ENCODE measurements at regions not wholly inside any gene's neighbourhood (a gene's known extent, or its start where the extent isn't known, plus 50 kb on each side); places are given as distances from the start of the nearest gene placed in this dataset.

GRCh38 chr5:4684946-4685345 lies 455.2 kb upstream of the ADAMTS16 start:
- Mint-ChIP-seq H3K36me3 (ENCODE audit: low read depth) (no peaks in the 10 kb centered on the region), H3K27me3 (no peaks in the 10 kb centered on the region), H3K9me3 (peaks cover 2% of the 10 kb centered on the region), H3K4me3 (no peak overlapping the region), H3K27ac (no peak overlapping the region), H3K4me1 (no peaks in the 10 kb centered on the region)
- POLR2A ChIA-PET = no interaction called here
- CTCF ChIA-PET = no interaction called here
- DNase-seq = no peak

GRCh38 chr5:4698596-4698995 lies 441.5 kb upstream of the ADAMTS16 start:
- H3K36me3 Mint-ChIP-seq (ENCODE audit: low read depth) = no peaks in the 10 kb centered on the region
- peaks cover 2% of the 10 kb centered on the region for H3K9me3 Mint-ChIP-seq
- ChIA-PET POLR2A (no interaction called here), CTCF (no interaction called here)
- H3K4me1 Mint-ChIP-seq = no peaks in the 10 kb centered on the region
- H3K4me3 Mint-ChIP-seq = no peak overlapping the region
- H3K27ac Mint-ChIP-seq = no peak overlapping the region
- no peak for DNase-seq
- H3K27me3 Mint-ChIP-seq = no peaks in the 10 kb centered on the region

- no peak for DNase-seq
- Mint-ChIP-seq H3K9me3 (peaks cover 2% of the 10 kb centered on the region), H3K27me3 (no peaks in the 10 kb centered on the region), H3K27ac (no peak overlapping the region), H3K36me3 (ENCODE audit: low read depth) (no peaks in the 10 kb centered on the region), H3K4me3 (no peak overlapping the region), H3K4me1 (no peaks in the 10 kb centered on the region)
- ChIA-PET CTCF (no interaction called here), POLR2A (no interaction called here)
These were observed 440.5 kb upstream of the ADAMTS16 start for GRCh38 chr5:4699592-4699991.

- Mint-ChIP-seq H3K9me3 (peaks cover 2% of the 10 kb centered on the region), H3K36me3 (ENCODE audit: low read depth) (no peaks in the 10 kb centered on the region), H3K4me1 (no peaks in the 10 kb centered on the region), H3K4me3 (no peak overlapping the region), H3K27me3 (no peaks in the 10 kb centered on the region), H3K27ac (no peak overlapping the region)
- DNase-seq = no peak
- ChIA-PET POLR2A (no interaction called here), CTCF (interaction anchor here (0.6 kb wide), 1 partner anchor 116 kb away, joined by 3 read pairs; no protein-coding TSS in a partner anchor)
These were observed 440.1 kb upstream of the ADAMTS16 start for GRCh38 chr5:4700069-4700468.

GRCh38 chr5:4700871-4701270 lies 439.3 kb upstream of the ADAMTS16 start:
- no peak for DNase-seq
- Mint-ChIP-seq H3K27me3 (no peaks in the 10 kb centered on the region), H3K27ac (no peak overlapping the region), H3K4me1 (no peaks in the 10 kb centered on the region), H3K9me3 (no peaks in the 10 kb centered on the region), H3K36me3 (ENCODE audit: low read depth) (no peaks in the 10 kb centered on the region), H3K4me3 (no peak overlapping the region)
- ChIA-PET CTCF (no interaction called here), POLR2A (no interaction called here)

GRCh38 chr5:4703931-4704458 lies 436.1 kb upstream of the ADAMTS16 start:
- H3K9me3 Mint-ChIP-seq = no peaks in the 10 kb centered on the region
- H3K4me1 Mint-ChIP-seq = no peaks in the 10 kb centered on the region
- no peaks in the 10 kb centered on the region for H3K27me3 Mint-ChIP-seq
- no peak for DNase-seq
- ChIA-PET POLR2A (no interaction called here), CTCF (no interaction called here)
- H3K27ac Mint-ChIP-seq = no peak overlapping the region
- H3K4me3 Mint-ChIP-seq = no peak overlapping the region
- no peaks in the 10 kb centered on the region for H3K36me3 Mint-ChIP-seq (ENCODE audit: low read depth)

GRCh38 chr5:4704951-4705350 lies 435.2 kb upstream of the ADAMTS16 start:
- H3K27ac Mint-ChIP-seq = no peak overlapping the region
- no peak for DNase-seq
- H3K27me3 Mint-ChIP-seq = no peaks in the 10 kb centered on the region
- H3K9me3 Mint-ChIP-seq = no peaks in the 10 kb centered on the region
- POLR2A ChIA-PET = no interaction called here
- CTCF ChIA-PET = no interaction called here
- H3K36me3 Mint-ChIP-seq (ENCODE audit: low read depth) = no peaks in the 10 kb centered on the region
- H3K4me1 Mint-ChIP-seq = no peaks in the 10 kb centered on the region
- no peak overlapping the region for H3K4me3 Mint-ChIP-seq

- DNase-seq = no peak
- Mint-ChIP-seq H3K4me3 (no peak overlapping the region), H3K36me3 (ENCODE audit: low read depth) (no peaks in the 10 kb centered on the region), H3K27me3 (no peaks in the 10 kb centered on the region), H3K27ac (no peak overlapping the region), H3K9me3 (peaks cover 10% of the 10 kb centered on the region), H3K4me1 (no peaks in the 10 kb centered on the region)
- ChIA-PET POLR2A (no interaction called here), CTCF (no interaction called here)
These were observed 423.3 kb upstream of the ADAMTS16 start for GRCh38 chr5:4716781-4717180.

- Mint-ChIP-seq H3K27ac (no peak overlapping the region), H3K27me3 (no peaks in the 10 kb centered on the region), H3K4me1 (no peaks in the 10 kb centered on the region), H3K9me3 (peaks cover 8% of the 10 kb centered on the region), H3K4me3 (no peak overlapping the region), H3K36me3 (ENCODE audit: low read depth) (no peaks in the 10 kb centered on the region)
- ChIA-PET POLR2A (no interaction called here), CTCF (no interaction called here)
- no peak for DNase-seq
These were observed 422.7 kb upstream of the ADAMTS16 start for GRCh38 chr5:4717446-4717845.

- Mint-ChIP-seq H3K27me3 (no peaks in the 10 kb centered on the region), H3K9me3 (peaks cover 5% of the 10 kb centered on the region), H3K36me3 (ENCODE audit: low read depth) (no peaks in the 10 kb centered on the region), H3K4me3 (no peak overlapping the region), H3K27ac (no peak overlapping the region), H3K4me1 (no peaks in the 10 kb centered on the region)
- DNase-seq = no peak
- ChIA-PET POLR2A (no interaction called here), CTCF (no interaction called here)
These were observed 419.3 kb upstream of the ADAMTS16 start for GRCh38 chr5:4720831-4721230.

- DNase-seq = no peak
- POLR2A ChIA-PET = no interaction called here
- Mint-ChIP-seq H3K27me3 (no peaks in the 10 kb centered on the region), H3K4me3 (no peak overlapping the region), H3K27ac (no peak overlapping the region), H3K4me1 (no peaks in the 10 kb centered on the region), H3K9me3 (peaks cover 3% of the 10 kb centered on the region), H3K36me3 (ENCODE audit: low read depth) (no peaks in the 10 kb centered on the region)
- CTCF ChIA-PET = no interaction called here
These were observed 417.2 kb upstream of the ADAMTS16 start for GRCh38 chr5:4722886-4723285.

GRCh38 chr5:4725594-4725993 lies 414.5 kb upstream of the ADAMTS16 start:
- Mint-ChIP-seq H3K4me3 (no peak overlapping the region), H3K27me3 (no peaks in the 10 kb centered on the region), H3K4me1 (no peaks in the 10 kb centered on the region), H3K36me3 (ENCODE audit: low read depth) (no peaks in the 10 kb centered on the region), H3K9me3 (no peaks in the 10 kb centered on the region), H3K27ac (no peak overlapping the region)
- POLR2A ChIA-PET = no interaction called here
- CTCF ChIA-PET = no interaction called here
- DNase-seq = no peak

- Mint-ChIP-seq H3K4me3 (no peak overlapping the region), H3K36me3 (ENCODE audit: low read depth) (no peaks in the 10 kb centered on the region), H3K27ac (no peak overlapping the region), H3K4me1 (no peaks in the 10 kb centered on the region), H3K9me3 (peaks cover 2% of the 10 kb centered on the region), H3K27me3 (no peaks in the 10 kb centered on the region)
- DNase-seq = no peak
- CTCF ChIA-PET = no interaction called here
- POLR2A ChIA-PET = no interaction called here
These were observed 409.9 kb upstream of the ADAMTS16 start for GRCh38 chr5:4730279-4730678.

GRCh38 chr5:4734348-4734747 lies 405.8 kb upstream of the ADAMTS16 start:
- DNase-seq = no peak
- no peak overlapping the region for H3K4me3 Mint-ChIP-seq
- no peak overlapping the region for H3K27ac Mint-ChIP-seq
- no peaks in the 10 kb centered on the region for H3K36me3 Mint-ChIP-seq (ENCODE audit: low read depth)
- H3K27me3 Mint-ChIP-seq = no peaks in the 10 kb centered on the region
- no peaks in the 10 kb centered on the region for H3K4me1 Mint-ChIP-seq
- ChIA-PET CTCF (no interaction called here), POLR2A (no interaction called here)
- H3K9me3 Mint-ChIP-seq = peaks cover 5% of the 10 kb centered on the region

GRCh38 chr5:4735261-4735660 lies 404.9 kb upstream of the ADAMTS16 start:
- H3K9me3 Mint-ChIP-seq = peaks cover 5% of the 10 kb centered on the region
- H3K4me1 Mint-ChIP-seq = no peaks in the 10 kb centered on the region
- H3K36me3 Mint-ChIP-seq (ENCODE audit: low read depth) = no peaks in the 10 kb centered on the region
- CTCF ChIA-PET = no interaction called here
- no peak for DNase-seq
- no peaks in the 10 kb centered on the region for H3K27me3 Mint-ChIP-seq
- POLR2A ChIA-PET = no interaction called here
- no peak overlapping the region for H3K4me3 Mint-ChIP-seq
- no peak overlapping the region for H3K27ac Mint-ChIP-seq
